NB4 (cell line): ENCODE measurements at regions not wholly inside any gene's neighbourhood (a gene's known extent, or its start where the extent isn't known, plus 50 kb on each side); places are given as distances from the start of the nearest gene placed in this dataset.
"Not testable (repeated sequence)": the region's sequence is repeated elsewhere in the genome, so short reads cannot be mapped to it uniquely, and the experiment has no call there.

ENCODE experiments used
- CTCF ChIP-seq: IDR thresholded peaks from one replicate; pipeline ENCODE4 v1.5.1; 2012; ENCODE audit warnings: low read depth, low read length
- MYC ChIP-seq: IDR thresholded peaks from 2 replicates; pipeline ENCODE4 v1.6.1; 2011; ENCODE audit warnings: low read depth, low read length

- not testable (repeated sequence) for TF ChIP-seq CTCF, MYC
These were observed 84.3 kb upstream of the CEP126 start for GRCh38 chr11:101830475-101830874.
